Astrocyte of the cerebellum (primary cell): ENCODE measurements at regions not wholly inside any gene's neighbourhood (a gene's known extent, or its start where the extent isn't known, plus 50 kb on each side); places are given as distances from the start of the nearest gene placed in this dataset.
"Not testable (repeated sequence)": the region's sequence is repeated elsewhere in the genome, so short reads cannot be mapped to it uniquely, and the experiment has no call there.

Source experiments
- DNase-seq: peaks from one replicate; pipeline ENCODE4 v3.0.0-alpha.2; 2011; ENCODE audit warnings: low read depth
- H3K4me3 ChIP-seq: 2 replicates; pipeline ENCODE4 v1.5.1; 2011; ENCODE audit warnings: mild to moderate bottlenecking, low read depth, low read length, moderate library complexity
- in situ Hi-C: cut with HindIII; loops from 2 replicates; pipeline ENCODE4 v1.10.0; 2017; ENCODE audit warnings: low sequenced_read_pairs
- TF ChIP-seq, protein P1 (sequence below): IDR thresholded peaks from 2 replicates; pipeline ENCODE4 v1.5.1; 2012; ENCODE audit warnings: low read length, low read depth, moderate library complexity, mild to moderate bottlenecking; ENCODE audit errors: missing control alignments

DNA sequence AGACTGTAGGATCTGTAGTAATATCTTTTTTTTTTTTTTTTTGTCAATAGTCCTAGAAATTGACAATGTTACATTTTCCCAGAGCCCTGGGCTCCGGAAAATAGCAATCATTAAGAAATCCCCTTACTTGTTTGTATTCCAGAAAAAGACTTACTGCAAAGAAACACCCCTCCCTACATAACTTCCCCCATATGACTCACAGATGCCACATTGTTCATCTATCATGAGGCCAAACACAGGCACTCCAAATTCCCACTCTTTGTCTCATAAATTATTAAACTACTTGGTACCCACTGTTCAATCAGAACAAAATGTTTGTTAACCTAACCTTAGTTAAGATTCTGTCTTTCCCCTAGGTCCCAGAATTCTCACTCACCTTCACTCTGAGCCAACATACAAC, 53.5 kb downstream of the TEX51 start:
- H3K4me3 ChIP-seq: no peak overlapping the region
- TF ChIP-seq, protein P1, sequence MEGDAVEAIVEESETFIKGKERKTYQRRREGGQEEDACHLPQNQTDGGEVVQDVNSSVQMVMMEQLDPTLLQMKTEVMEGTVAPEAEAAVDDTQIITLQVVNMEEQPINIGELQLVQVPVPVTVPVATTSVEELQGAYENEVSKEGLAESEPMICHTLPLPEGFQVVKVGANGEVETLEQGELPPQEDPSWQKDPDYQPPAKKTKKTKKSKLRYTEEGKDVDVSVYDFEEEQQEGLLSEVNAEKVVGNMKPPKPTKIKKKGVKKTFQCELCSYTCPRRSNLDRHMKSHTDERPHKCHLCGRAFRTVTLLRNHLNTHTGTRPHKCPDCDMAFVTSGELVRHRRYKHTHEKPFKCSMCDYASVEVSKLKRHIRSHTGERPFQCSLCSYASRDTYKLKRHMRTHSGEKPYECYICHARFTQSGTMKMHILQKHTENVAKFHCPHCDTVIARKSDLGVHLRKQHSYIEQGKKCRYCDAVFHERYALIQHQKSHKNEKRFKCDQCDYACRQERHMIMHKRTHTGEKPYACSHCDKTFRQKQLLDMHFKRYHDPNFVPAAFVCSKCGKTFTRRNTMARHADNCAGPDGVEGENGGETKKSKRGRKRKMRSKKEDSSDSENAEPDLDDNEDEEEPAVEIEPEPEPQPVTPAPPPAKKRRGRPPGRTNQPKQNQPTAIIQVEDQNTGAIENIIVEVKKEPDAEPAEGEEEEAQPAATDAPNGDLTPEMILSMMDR: no peak
- DNase-seq: no peak
- in situ Hi-C loops: no loop called here

- in situ Hi-C loops: no loop called here
- no peak overlapping the region for H3K4me3 ChIP-seq
- TF ChIP-seq, protein P1: no peak
- no peak for DNase-seq
Measured at GRCh38 chr2:126953483-126953882, 54.8 kb downstream of the TEX51 start.

GRCh38 chr2:126954831-126955230, 56.1 kb downstream of the TEX51 start:
- no peak for DNase-seq
- H3K4me3 ChIP-seq: no peak overlapping the region
- in situ Hi-C loops: no loop called here
- TF ChIP-seq, protein P1: no peak

- in situ Hi-C loops, DNase-seq, H3K4me3 ChIP-seq: not testable (repeated sequence)
Measured at GRCh38 chr2:126956773-126957172, 58.1 kb downstream of the TEX51 start.

- H3K4me3 ChIP-seq: no peak overlapping the region
- in situ Hi-C loops: no loop called here
Measured at GRCh38 chr2:126963390-126963789, 64.7 kb downstream of the TEX51 start.

GRCh38 chr2:126966601-126967000, 67.9 kb downstream of the TEX51 start:
- in situ Hi-C loops: no loop called here
- TF ChIP-seq, protein P1: no peak
- no peak for DNase-seq
- H3K4me3 ChIP-seq: no peak overlapping the region

More at GRCh38 chr2:126963390-126963789, 64.7 kb downstream of the TEX51 start:
- DNase-seq: no peak
- TF ChIP-seq, protein P1: no peak

DNA sequence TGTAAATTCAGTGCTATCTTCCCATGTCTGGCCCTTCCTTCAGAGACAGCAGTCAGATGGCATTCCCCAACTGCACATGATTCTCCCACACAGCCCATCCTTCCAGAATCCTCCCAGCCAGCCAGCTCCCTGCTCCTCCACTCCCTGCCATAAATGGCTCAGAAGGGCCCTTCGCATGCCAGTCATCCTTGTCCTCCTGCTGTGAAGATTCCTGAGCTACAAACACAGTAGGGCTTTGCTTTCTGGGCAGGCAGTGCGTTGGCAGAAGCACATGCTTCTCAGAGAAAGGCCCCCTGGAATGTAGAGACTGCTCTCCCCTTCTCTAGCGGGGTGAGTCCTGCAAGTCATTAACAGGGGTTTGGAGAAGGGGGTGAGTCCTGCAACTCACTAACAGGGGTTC, 71.9 kb downstream of the TEX51 start:
- in situ Hi-C loops: no loop called here
- TF ChIP-seq, protein P1: no peak
- no peak for DNase-seq
- H3K4me3 ChIP-seq: no peak overlapping the region
